ENCODE measurements at regions not wholly inside any gene's neighbourhood (a gene's known extent, or its start where the extent isn't known, plus 50 kb on each side); places are given as distances from the start of the nearest gene placed in this dataset.

GRCh38 chr18:45464619-45465018 is 150.7 kb upstream of the SLC14A2 start:
- no peak overlapping the region for H3K27ac ChIP-seq
- no peaks in the 10 kb centered on the region for H3K27me3 ChIP-seq
- no peaks in the 10 kb centered on the region for H3K4me1 ChIP-seq
- no peak overlapping the region for H3K4me3 ChIP-seq
- TF ChIP-seq CTCF (IDR thresholded peaks at IDR 0.05) = no peak
- no peaks in the 10 kb centered on the region for H3K9me3 ChIP-seq
- DNase-seq = no peak
- no peaks in the 10 kb centered on the region for H3K36me3 ChIP-seq
- intact Hi-C loops (cut with DNase I; ENCODE audit: low total_unique reads) = no loop called here

GRCh38 chr18:45467293-45467692 is 148.0 kb upstream of the SLC14A2 start:
- H3K4me1 ChIP-seq = no peaks in the 10 kb centered on the region
- no peak overlapping the region for H3K27ac ChIP-seq
- intact Hi-C loops (cut with DNase I; ENCODE audit: low total_unique reads) = no loop called here
- no peaks in the 10 kb centered on the region for H3K36me3 ChIP-seq
- DNase-seq = peak in 1 of 2 donors; percentile 19
- H3K9me3 ChIP-seq = no peaks in the 10 kb centered on the region
- no peaks in the 10 kb centered on the region for H3K27me3 ChIP-seq
- no peak overlapping the region for H3K4me3 ChIP-seq
- TF ChIP-seq CTCF (IDR thresholded peaks at IDR 0.05) (no peak), POLR2A (IDR thresholded peaks at IDR 0.05) (no peak)

- Histone ChIP-seq H3K36me3 (no peaks in the 10 kb centered on the region), H3K4me3 (no peak overlapping the region), H3K27me3 (no peaks in the 10 kb centered on the region), H3K4me1 (no peaks in the 10 kb centered on the region), H3K27ac (no peak overlapping the region), H3K9me3 (no peaks in the 10 kb centered on the region)
- intact Hi-C loops (cut with DNase I; ENCODE audit: low total_unique reads) = no loop called here
- no peak for TF ChIP-seq POLR2A (IDR thresholded peaks at IDR 0.05)
- TF ChIP-seq CTCF (IDR thresholded peaks at IDR 0.05) = no peak
- no peak for DNase-seq
These were observed 147.3 kb upstream of the SLC14A2 start for GRCh38 chr18:45467945-45468344.

- no peak overlapping the region for H3K4me3 ChIP-seq
- no peaks in the 10 kb centered on the region for H3K27me3 ChIP-seq
- intact Hi-C loops (cut with DNase I; ENCODE audit: low total_unique reads) = no loop called here
- H3K9me3 ChIP-seq = no peaks in the 10 kb centered on the region
- peaks cover 0 to 3% of the 10 kb centered on the region in 2 donors for H3K4me1 ChIP-seq
- no peaks in the 10 kb centered on the region for H3K36me3 ChIP-seq
- no peak overlapping the region for H3K27ac ChIP-seq
- no peak for TF ChIP-seq POLR2A (IDR thresholded peaks at IDR 0.05)
- TF ChIP-seq CTCF (IDR thresholded peaks at IDR 0.05) = no peak
- DNase-seq = no peak
These were observed 136.4 kb upstream of the SLC14A2 start for GRCh38 chr18:45478889-45479288.

- TF ChIP-seq POLR2A (IDR thresholded peaks at IDR 0.05) (no peak), CTCF (IDR thresholded peaks at IDR 0.05) (no peak)
These were observed 134.9 kb upstream of the SLC14A2 start for GRCh38 chr18:45480219-45481015.

More at GRCh38 chr18:45480219-45481015, 134.9 kb upstream of the SLC14A2 start:
- H3K9me3 ChIP-seq = no peaks in the 10 kb centered on the region
- peak overlapping the region; percentile 14 to 59 for H3K27ac ChIP-seq
- no peak overlapping the region for H3K4me3 ChIP-seq
- no peaks in the 10 kb centered on the region for H3K27me3 ChIP-seq
- H3K36me3 ChIP-seq = no peaks in the 10 kb centered on the region
- peaks cover 0 to 3% of the 10 kb centered on the region in 2 donors for H3K4me1 ChIP-seq
- intact Hi-C loops (cut with DNase I; ENCODE audit: low total_unique reads) = no loop called here
- DNase-seq = no peak
